Right atrium auricular region (tissue), 2 donors: ENCODE measurements at regions not wholly inside any gene's neighbourhood (a gene's known extent, or its start where the extent isn't known, plus 50 kb on each side); places are given as distances from the start of the nearest gene placed in this dataset.
"Not testable (repeated sequence)": the region's sequence is repeated elsewhere in the genome, so short reads cannot be mapped to it uniquely, and the experiment has no call there.

Source experiments
- DNase-seq: peaks from one replicate; pipeline ENCODE4 v3.0.0-alpha.2; 2019; ENCODE audit warnings: low spot score
- H3K27ac ChIP-seq, 2 donors: fragments of 200-600 bp; sonication (generic); 1 replicate in 1 of 2; 2 replicates in 1 of 2; pipeline ENCODE4 v1.5.1; 2016 to 2019
- H3K27me3 ChIP-seq, 2 donors: fragments of 200-600 bp; sonication (generic); one replicate each; pipeline versions ENCODE4 v1.5.1 to v1.6.0; 2017 to 2019
- H3K36me3 ChIP-seq: fragments of 200-600 bp; sonication (generic); one replicate; pipeline ENCODE4 v1.5.1; 2016
- H3K4me1 ChIP-seq, 2 donors: fragments of 200-600 bp; sonication (generic); one replicate each; pipeline versions ENCODE4 v1.5.1 to v1.6.0; 2017 to 2019
- H3K4me3 ChIP-seq, 2 donors: fragments of 200-600 bp; sonication (generic); 1 replicate in 1 of 2; 2 replicates in 1 of 2; pipeline ENCODE4 v1.5.1; 2017 to 2019; ENCODE audit warnings: mild to moderate bottlenecking in 1 of 2, moderate library complexity in 1 of 2
- H3K9me3 ChIP-seq, 2 donors: fragments of 200-600 bp; sonication (generic); one replicate each; pipeline ENCODE4 v1.5.1; 2019
- TF ChIP-seq, protein P1 (sequence below), 2 donors: fragments of 200-600 bp; sonication (generic); IDR thresholded peaks; one replicate each; pipeline ENCODE4 v1.5.1; 2019; ENCODE audit warnings: antibody characterized with exemption in 2 of 2

GRCh38 chr6:137806914-137807682 lies 60.0 kb upstream of the TNFAIP3 start:
- TF ChIP-seq, protein P1, sequence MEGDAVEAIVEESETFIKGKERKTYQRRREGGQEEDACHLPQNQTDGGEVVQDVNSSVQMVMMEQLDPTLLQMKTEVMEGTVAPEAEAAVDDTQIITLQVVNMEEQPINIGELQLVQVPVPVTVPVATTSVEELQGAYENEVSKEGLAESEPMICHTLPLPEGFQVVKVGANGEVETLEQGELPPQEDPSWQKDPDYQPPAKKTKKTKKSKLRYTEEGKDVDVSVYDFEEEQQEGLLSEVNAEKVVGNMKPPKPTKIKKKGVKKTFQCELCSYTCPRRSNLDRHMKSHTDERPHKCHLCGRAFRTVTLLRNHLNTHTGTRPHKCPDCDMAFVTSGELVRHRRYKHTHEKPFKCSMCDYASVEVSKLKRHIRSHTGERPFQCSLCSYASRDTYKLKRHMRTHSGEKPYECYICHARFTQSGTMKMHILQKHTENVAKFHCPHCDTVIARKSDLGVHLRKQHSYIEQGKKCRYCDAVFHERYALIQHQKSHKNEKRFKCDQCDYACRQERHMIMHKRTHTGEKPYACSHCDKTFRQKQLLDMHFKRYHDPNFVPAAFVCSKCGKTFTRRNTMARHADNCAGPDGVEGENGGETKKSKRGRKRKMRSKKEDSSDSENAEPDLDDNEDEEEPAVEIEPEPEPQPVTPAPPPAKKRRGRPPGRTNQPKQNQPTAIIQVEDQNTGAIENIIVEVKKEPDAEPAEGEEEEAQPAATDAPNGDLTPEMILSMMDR (IDR thresholded peaks at IDR 0.05): no peak

DNA sequence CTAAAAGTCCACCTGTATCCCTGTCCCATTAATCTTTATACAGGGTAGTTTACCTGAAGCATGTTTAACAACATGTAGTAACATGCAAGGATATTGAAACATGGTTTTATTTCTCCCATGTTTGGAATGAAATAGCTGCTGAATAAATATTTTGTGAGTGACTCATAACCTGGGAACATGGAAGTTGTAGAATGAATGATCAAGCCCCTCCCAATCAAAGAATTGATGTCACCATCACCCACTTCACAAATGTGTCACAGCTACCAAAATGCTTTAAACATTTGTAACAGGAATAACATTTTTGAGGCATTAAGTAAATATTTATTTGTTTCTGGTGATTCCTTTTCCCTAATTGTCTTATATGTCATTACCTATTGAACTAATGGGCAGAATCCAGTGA lies 58.9 kb upstream of the TNFAIP3 start:
- no peaks in the 10 kb centered on the region for H3K36me3 ChIP-seq
- no peak overlapping the region for H3K4me3 ChIP-seq
- no peaks in the 10 kb centered on the region for H3K27me3 ChIP-seq
- H3K27ac ChIP-seq: no peak overlapping the region
- TF ChIP-seq, protein P1 (IDR thresholded peaks at IDR 0.05): no peak
- no peak for DNase-seq
- no peaks in the 10 kb centered on the region for H3K9me3 ChIP-seq
- peaks cover 0 to 11% of the 10 kb centered on the region in 2 donors for H3K4me1 ChIP-seq

More at GRCh38 chr6:137806914-137807682, 60.0 kb upstream of the TNFAIP3 start:
- H3K4me1 ChIP-seq: peaks cover 0 to 11% of the 10 kb centered on the region in 2 donors
- DNase-seq: no peak
- H3K36me3 ChIP-seq: no peaks in the 10 kb centered on the region
- H3K4me3 ChIP-seq: no peak overlapping the region
- no peaks in the 10 kb centered on the region for H3K27me3 ChIP-seq
- no peak overlapping the region for H3K27ac ChIP-seq
- no peaks in the 10 kb centered on the region for H3K9me3 ChIP-seq

GRCh38 chr6:137808836-137809315 lies 58.2 kb upstream of the TNFAIP3 start:
- DNase-seq: no peak
- Histone ChIP-seq H3K27ac (no peak overlapping the region), H3K27me3 (no peaks in the 10 kb centered on the region), H3K36me3 (no peaks in the 10 kb centered on the region), H3K4me1 (peaks cover 0 to 10% of the 10 kb centered on the region in 2 donors), H3K9me3 (no peaks in the 10 kb centered on the region), H3K4me3 (no peak overlapping the region)
- TF ChIP-seq, protein P1 (IDR thresholded peaks at IDR 0.05): no peak

DNA sequence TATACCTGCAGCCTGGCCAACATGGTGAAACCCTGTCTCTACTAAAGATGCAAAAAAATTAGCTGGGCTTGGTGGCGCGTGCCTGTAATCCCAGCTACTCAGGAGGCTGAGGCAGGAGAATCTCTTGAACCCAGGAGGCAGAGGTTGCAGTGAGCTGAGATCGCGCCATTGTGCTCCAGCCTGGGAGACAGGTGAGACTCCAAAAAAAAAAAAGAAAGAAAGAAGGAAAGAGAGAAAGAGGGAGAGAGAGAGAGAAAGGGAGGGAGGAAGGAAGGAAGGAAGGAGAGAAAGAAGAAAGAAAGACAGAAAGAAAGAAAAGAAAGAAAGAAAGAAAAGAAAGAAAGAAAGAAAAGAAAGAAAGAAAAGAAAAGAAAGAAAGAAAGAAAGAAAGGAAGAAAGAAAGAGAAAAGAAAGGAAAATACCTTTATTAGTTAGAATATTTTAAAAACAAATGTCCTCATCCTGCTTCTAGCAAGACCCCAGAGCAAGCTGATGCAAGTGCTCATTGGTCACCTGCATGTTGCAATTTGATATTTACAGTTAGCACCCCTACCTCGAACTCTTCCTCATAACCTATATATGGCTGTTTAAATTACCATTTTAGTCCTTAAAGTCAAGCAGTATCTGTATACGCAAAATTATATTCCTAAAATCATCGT lies 57.0 kb upstream of the TNFAIP3 start:
- not testable (repeated sequence) for DNase-seq, H3K36me3 ChIP-seq, H3K27ac ChIP-seq

DNA sequence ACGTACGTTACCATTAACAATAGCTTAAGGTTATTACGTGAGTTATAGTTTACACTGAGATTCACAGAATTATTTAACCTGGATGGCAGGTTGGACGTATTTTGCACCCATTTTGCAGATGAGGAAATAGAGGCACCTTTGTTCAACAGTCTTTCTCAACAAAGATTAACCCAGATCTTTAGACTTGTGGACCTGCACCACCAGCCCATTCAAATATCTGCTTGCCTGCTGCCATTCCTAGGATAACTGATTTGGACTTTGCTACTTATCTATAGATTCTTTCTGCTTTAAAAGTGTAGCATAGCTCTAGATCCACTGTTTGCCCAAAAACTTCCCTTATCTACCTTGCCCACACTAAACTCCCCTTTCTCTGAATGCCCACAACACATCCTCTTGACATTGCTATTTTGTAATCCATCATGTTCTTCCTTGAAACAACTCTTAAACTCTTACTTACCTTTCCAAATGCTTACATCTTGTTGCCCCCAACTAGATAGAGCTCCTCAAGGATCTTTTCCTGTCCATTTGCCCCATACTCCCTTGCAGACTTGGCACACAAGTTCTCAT lies 56.4 kb upstream of the TNFAIP3 start:
- H3K36me3 ChIP-seq: no peaks in the 10 kb centered on the region
- H3K9me3 ChIP-seq: no peaks in the 10 kb centered on the region
- TF ChIP-seq, protein P1 (IDR thresholded peaks at IDR 0.05): no peak
- no peaks in the 10 kb centered on the region for H3K27me3 ChIP-seq
- H3K4me3 ChIP-seq: no peak overlapping the region
- no peaks in the 10 kb centered on the region for H3K4me1 ChIP-seq
- no peak overlapping the region for H3K27ac ChIP-seq
- no peak for DNase-seq

More for the DNA sequence above, 57.0 kb upstream of the TNFAIP3 start:
- not testable (repeated sequence) for H3K27me3 ChIP-seq, H3K4me3 ChIP-seq, H3K9me3 ChIP-seq, H3K4me1 ChIP-seq
